Endothelial cell of umbilical vein (primary cell): ENCODE measurements at regions not wholly inside any gene's neighbourhood (a gene's known extent, or its start where the extent isn't known, plus 50 kb on each side); places are given as distances from the start of the nearest gene placed in this dataset.
A peak's percentile ranks its signal among the peaks of the same experiment; 100 is the strongest.

ENCODE experiments used
- BruUV-seq: library from RNA; stranded (reverse); fragments of 400-500 nt; replicated peaks from 2 replicates; lab custom pipeline; 2021; lab: Mats Ljungman, UMichigan
- CTCF ChIA-PET: fragments of 300-600, 350-600 bp; sonication (Branson Sonifier 250); formaldehyde crosslinking; loops from one replicate; lab custom pipeline; 2021; ENCODE audit warnings: antibody characterized with exemption, inconsistent platforms; lab: Charles Lee
- POLR2A ChIA-PET: fragments of 300-600, 350-600 bp; sonication (Branson Sonifier 250); formaldehyde crosslinking; loops from one replicate; lab custom pipeline; 2021; ENCODE audit warnings: antibody characterized with exemption, inconsistent platforms; lab: Charles Lee
- DNase-seq: peaks from one replicate; pipeline ENCODE4 v3.0.0-alpha.2; 2011; ENCODE audit warnings: low read depth, low spot score
- FAIRE-seq: peaks from 2 replicates; lab custom pipeline; 2011; peaks lifted over from hg19 to GRCh38; lab: Jason Lieb, UNC
- H2AFZ ChIP-seq: 2 replicates; pipeline ENCODE4 v1.6.0; 2012; ENCODE audit warnings: low read depth, low read length, control low read depth, inconsistent platforms
- H3K27ac ChIP-seq: 2 replicates; pipeline ENCODE4 v1.5.1; 2011; ENCODE audit warnings: low read depth, mild to moderate bottlenecking, control low read depth, low read length, moderate library complexity; ENCODE audit not compliant: insufficient read depth
- H3K27me3 ChIP-seq, 2 experiments: 2 replicates each; pipeline versions ENCODE4 v1.6.0 to v1.6.1; 2011; ENCODE audit warnings: low read length in 2 of 2, mixed read lengths in 1 of 2; ENCODE audit not compliant: control insufficient read depth in 2 of 2, insufficient read depth in 2 of 2
- H3K36me3 ChIP-seq, 2 experiments: 2 replicates in 1 of 2; 3 replicates in 1 of 2; pipeline ENCODE4 v1.5.1; 2011; ENCODE audit warnings: low read length in 2 of 2, mild to moderate bottlenecking in 1 of 2, moderate library complexity in 1 of 2; ENCODE audit not compliant: control insufficient read depth in 2 of 2, insufficient read depth in 2 of 2; ENCODE audit errors: extremely low read depth in 1 of 2
- H3K4me1 ChIP-seq: 3 replicates; pipeline ENCODE4 v1.5.1; 2011; ENCODE audit warnings: mild to moderate bottlenecking, low read length; ENCODE audit not compliant: control insufficient read depth, insufficient read depth; ENCODE audit errors: extremely low read depth
- H3K4me2 ChIP-seq: 2 replicates; pipeline ENCODE4 v1.6.1; 2011; ENCODE audit warnings: low read length, control low read depth, mixed read lengths; ENCODE audit not compliant: insufficient read depth
- H3K4me3 ChIP-seq, 3 experiments: fragments of 200-600 bp in 1 of 3; sonication (generic), shearing (Covaris generic) in 1 of 3; replicated peaks in 1 of 3; 2 replicates each; pipeline ENCODE4 v1.5.1; 2011 to 2016; ENCODE audit warnings: control low read depth in 3 of 3, low read length in 3 of 3, mild to moderate bottlenecking in 2 of 3, inconsistent platforms in 1 of 3, low read depth in 1 of 3, moderate library complexity in 1 of 3; ENCODE audit not compliant: insufficient read depth in 1 of 3
- H3K79me2 ChIP-seq: 2 replicates; pipeline ENCODE4 v1.6.0; 2012; ENCODE audit warnings: low read length, inconsistent platforms; ENCODE audit not compliant: control insufficient read depth, insufficient read depth
- H3K9ac ChIP-seq: replicated peaks from 2 replicates; pipeline ENCODE3; 2011; ENCODE audit warnings: low read length, control low read depth; ENCODE audit not compliant: insufficient read depth; ENCODE audit errors: extremely low read depth
- H3K9me1 ChIP-seq: replicated peaks from 3 replicates; pipeline ENCODE4 v1.6.0; 2011; ENCODE audit warnings: mild to moderate bottlenecking, low read length; ENCODE audit not compliant: control insufficient read depth, insufficient read depth; ENCODE audit errors: extremely low read depth
- H3K9me3 ChIP-seq: replicated peaks from 2 replicates; pipeline ENCODE4 v1.5.1; 2012; ENCODE audit warnings: low read length, inconsistent platforms; ENCODE audit not compliant: control insufficient read depth, insufficient read depth
- H4K20me1 ChIP-seq: replicated peaks from 2 replicates; pipeline ENCODE3; 2011; ENCODE audit warnings: mild to moderate bottlenecking, low read length; ENCODE audit not compliant: control insufficient read depth, insufficient read depth; ENCODE audit errors: extremely low read depth
- CTCF ChIP-seq, 2 donors: IDR thresholded peaks; 1 replicate in 1 of 2; 2 replicates in 1 of 2; pipeline ENCODE4 v1.5.1; 2011; ENCODE audit warnings: low read length in 2 of 2, mild to moderate bottlenecking in 2 of 2, moderate library complexity in 2 of 2, control low read depth in 1 of 2, inconsistent platforms in 1 of 2, low read depth in 1 of 2; ENCODE audit not compliant: insufficient read depth in 1 of 2; ENCODE audit errors: extremely low read depth in 1 of 2
- EZH2 ChIP-seq: IDR thresholded peaks from 2 replicates; pipeline ENCODE4 v1.6.1; 2012; ENCODE audit warnings: borderline replicate concordance, low read depth, mild to moderate bottlenecking, moderate library complexity, low read length, inconsistent platforms; ENCODE audit not compliant: severe bottlenecking
- FOS ChIP-seq: IDR thresholded peaks from 2 replicates; pipeline ENCODE4 v1.6.1; 2011; ENCODE audit warnings: mild to moderate bottlenecking, low read length, moderate library complexity, borderline replicate concordance; ENCODE audit not compliant: insufficient read depth
- GATA2 ChIP-seq: IDR thresholded peaks from 2 replicates; pipeline ENCODE4 v1.7.0; 2011; ENCODE audit warnings: low read depth, mild to moderate bottlenecking, moderate library complexity, mixed read lengths, low read length; ENCODE audit not compliant: insufficient read length, insufficient read depth
- JUN ChIP-seq: IDR thresholded peaks from 2 replicates; pipeline ENCODE4 v1.6.1; 2011; ENCODE audit warnings: borderline replicate concordance, low read depth; ENCODE audit not compliant: insufficient read length, insufficient read depth
- MAX ChIP-seq: IDR thresholded peaks from 2 replicates; pipeline ENCODE4 v1.6.1; 2011; ENCODE audit not compliant: insufficient read depth, insufficient read length
- MYC ChIP-seq: IDR thresholded peaks from one replicate; pipeline ENCODE4 v1.6.1; 2011; ENCODE audit warnings: mild to moderate bottlenecking, low read depth, low read length
- POLR2A ChIP-seq: IDR thresholded peaks from 2 replicates; pipeline ENCODE4 v1.6.1; 2012; ENCODE audit warnings: low read depth, mild to moderate bottlenecking, control low read depth, low read length
- POLR2AphosphoS5 ChIP-seq: IDR thresholded peaks from 2 replicates; pipeline ENCODE4 v1.6.1; 2012; ENCODE audit warnings: low read depth, mild to moderate bottlenecking, control low read depth, low read length, moderate library complexity; ENCODE audit not compliant: insufficient read depth
- dilution Hi-C: fragments of 300-500 bp; cut with MboI; formaldehyde crosslinking; loops from one replicate; pipeline ENCODE4 v1.15.0; 2019; ENCODE audit warnings: low sequenced_read_pairs; ENCODE audit not compliant: extremely low pct_ligation_motif_present
- intact Hi-C: fragments of 100-400 bp; cut with micrococcal nuclease; formaldehyde crosslinking; loops from one replicate; pipeline ENCODE4 v1.10.0; 2022

- CTCF ChIA-PET = interaction anchor here (2.8 kb wide), 1 partner anchor 20 kb away, joined by 33 read pairs; no protein-coding TSS in a partner anchor
- peaks cover 34% of the 10 kb centered on the region for H3K4me1 ChIP-seq
- H3K79me2 ChIP-seq = no peaks in the 10 kb centered on the region
- FAIRE-seq (peak; percentile 21), DNase-seq (no peak)
- intact Hi-C loops = no loop called here
- TF ChIP-seq MYC (no peak), EZH2 (no peak), POLR2AphosphoS5 (no peak), GATA2 (no peak), CTCF (IDR thresholded peaks at IDR 0.05; ENCODE audit: extremely low read depth in 1 of 2, insufficient read depth in 1 of 2, low read depth in 1 of 2, low read length in 2 of 2) (no peak), FOS (no peak), JUN (no peak), POLR2A (no peak), MAX (no peak)
- H4K20me1 ChIP-seq = no peaks in the 10 kb centered on the region
- dilution Hi-C loops = no loop called here
- no peaks in the 10 kb centered on the region for H3K27me3 ChIP-seq
- peak overlapping the region; percentile 4 for H2AFZ ChIP-seq
- no peak overlapping the region for H3K4me3 ChIP-seq
- H3K27ac ChIP-seq = peak overlapping the region; percentile 95
- H3K4me2 ChIP-seq = no peak overlapping the region
- POLR2A ChIA-PET = no interaction called here
- BruUV-seq = no TSS peak
- no peak overlapping the region for H3K9ac ChIP-seq
- no peaks in the 10 kb centered on the region for H3K9me1 ChIP-seq
- H3K36me3 ChIP-seq = no peaks in the 10 kb centered on the region
- peaks cover 2% of the 10 kb centered on the region for H3K9me3 ChIP-seq
Observed at GRCh38 chr3:146306656-146307455, 56.0 kb upstream of the PLSCR4 start.
